Endodermal cell (in vitro differentiated cells): ENCODE measurements at regions not wholly inside any gene's neighbourhood (a gene's known extent, or its start where the extent isn't known, plus 50 kb on each side); places are given as distances from the start of the nearest gene placed in this dataset.

Source experiments
- DNase-seq: peaks from one replicate; pipeline ENCODE4 v3.0.0-alpha.2; 2017
- H3K27ac ChIP-seq: 2 replicates; pipeline ENCODE4 v1.5.1; 2013; ENCODE audit warnings: mild to moderate bottlenecking, low read depth, low read length, moderate library complexity
- H3K27me3 ChIP-seq: 2 replicates; pipeline ENCODE4 v1.6.1; 2013; ENCODE audit warnings: mild to moderate bottlenecking, low read length, moderate library complexity; ENCODE audit not compliant: insufficient read depth, control insufficient read depth, poor library complexity, severe bottlenecking
- H3K36me3 ChIP-seq: 2 replicates; pipeline ENCODE4 v1.7.0; 2013; ENCODE audit warnings: mild to moderate bottlenecking, low read length, moderate library complexity; ENCODE audit not compliant: control insufficient read depth, insufficient read depth
- H3K4me1 ChIP-seq: one replicate; pipeline ENCODE4 v1.7.0; 2013; ENCODE audit warnings: low read length; ENCODE audit not compliant: control insufficient read depth, insufficient read depth
- H3K4me3 ChIP-seq: 2 replicates; pipeline ENCODE4 v1.5.1; 2013; ENCODE audit warnings: mild to moderate bottlenecking, low read length, moderate library complexity
- H3K9ac ChIP-seq: 2 replicates; pipeline ENCODE4 v1.6.1; 2013; ENCODE audit warnings: mild to moderate bottlenecking, low read length, moderate library complexity; ENCODE audit not compliant: poor library complexity, severe bottlenecking; ENCODE audit errors: extremely low read depth
- H3K9me3 ChIP-seq: 2 replicates; pipeline ENCODE4 v1.6.1; 2013; ENCODE audit warnings: mild to moderate bottlenecking, low read length, moderate library complexity; ENCODE audit not compliant: control insufficient read depth
- H3K27ac Mint-ChIP-seq: 2 replicates; pipeline ENCODE4 v1.8.0; 2020; ENCODE audit warnings: mixed read lengths
- H3K27me3 Mint-ChIP-seq: 2 replicates; pipeline ENCODE4 v1.8.0; 2021; ENCODE audit warnings: mild to moderate bottlenecking, mixed read lengths; ENCODE audit not compliant: insufficient read depth
- H3K36me3 Mint-ChIP-seq: 2 replicates; pipeline ENCODE4 v1.8.0; 2020; ENCODE audit warnings: low read depth, mixed read lengths
- H3K4me1 Mint-ChIP-seq: 2 replicates; pipeline ENCODE4 v1.8.0; 2020; ENCODE audit warnings: mixed read lengths
- H3K4me3 Mint-ChIP-seq: 2 replicates; pipeline ENCODE4 v1.8.0; 2020; ENCODE audit warnings: mild to moderate bottlenecking, moderate library complexity, mixed read lengths
- H3K9me3 Mint-ChIP-seq: 2 replicates; pipeline ENCODE4 v1.8.0; 2020; ENCODE audit warnings: mild to moderate bottlenecking, mixed read lengths
- WGBS, 2 experiments: methylation state at CpG; one replicate each; pipeline versions ENCODE4 v1.1.5 to v1.1.7; 2013; ENCODE audit warnings: missing lambda C conversion rate in 2 of 2, mixed read lengths in 1 of 2; ENCODE audit not compliant: insufficient coverage in 1 of 2, insufficient read length in 1 of 2; 5-methylcytosine and 5-hydroxymethylcytosine counted together
- TF ChIP-seq, protein P1 (sequence below): fragments of 200-600 bp; sonication (generic); conservative IDR thresholded peaks from 2 replicates; pipeline ENCODE4 v1.5.0; 2021; ENCODE audit warnings: antibody characterized with exemption, mild to moderate bottlenecking

GRCh38 chr7:109735881-109736280 lies 1166.2 kb downstream of the DNAJB9 start:
- H3K36me3 Mint-ChIP-seq, result no peaks in the 10 kb centered on the region
- H3K4me1 ChIP-seq, result no peaks in the 10 kb centered on the region
- H3K27ac Mint-ChIP-seq, result no peak overlapping the region
- H3K4me3 Mint-ChIP-seq, result no peak overlapping the region
- WGBS, 2 experiments, result 92 to 94% methylated on average over 2 to 5 of the region's 5 CpGs
- no peak overlapping the region for H3K9ac ChIP-seq
- no peak for DNase-seq
- no peak overlapping the region for H3K27ac ChIP-seq
- H3K9me3 ChIP-seq, result no peaks in the 10 kb centered on the region
- peaks cover 6% of the 10 kb centered on the region for H3K9me3 Mint-ChIP-seq
- no peaks in the 10 kb centered on the region for H3K36me3 ChIP-seq
- TF ChIP-seq, protein P1, sequence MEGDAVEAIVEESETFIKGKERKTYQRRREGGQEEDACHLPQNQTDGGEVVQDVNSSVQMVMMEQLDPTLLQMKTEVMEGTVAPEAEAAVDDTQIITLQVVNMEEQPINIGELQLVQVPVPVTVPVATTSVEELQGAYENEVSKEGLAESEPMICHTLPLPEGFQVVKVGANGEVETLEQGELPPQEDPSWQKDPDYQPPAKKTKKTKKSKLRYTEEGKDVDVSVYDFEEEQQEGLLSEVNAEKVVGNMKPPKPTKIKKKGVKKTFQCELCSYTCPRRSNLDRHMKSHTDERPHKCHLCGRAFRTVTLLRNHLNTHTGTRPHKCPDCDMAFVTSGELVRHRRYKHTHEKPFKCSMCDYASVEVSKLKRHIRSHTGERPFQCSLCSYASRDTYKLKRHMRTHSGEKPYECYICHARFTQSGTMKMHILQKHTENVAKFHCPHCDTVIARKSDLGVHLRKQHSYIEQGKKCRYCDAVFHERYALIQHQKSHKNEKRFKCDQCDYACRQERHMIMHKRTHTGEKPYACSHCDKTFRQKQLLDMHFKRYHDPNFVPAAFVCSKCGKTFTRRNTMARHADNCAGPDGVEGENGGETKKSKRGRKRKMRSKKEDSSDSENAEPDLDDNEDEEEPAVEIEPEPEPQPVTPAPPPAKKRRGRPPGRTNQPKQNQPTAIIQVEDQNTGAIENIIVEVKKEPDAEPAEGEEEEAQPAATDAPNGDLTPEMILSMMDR, result no peak
- no peaks in the 10 kb centered on the region for H3K4me1 Mint-ChIP-seq
- H3K27me3 Mint-ChIP-seq, result no peaks in the 10 kb centered on the region
- H3K27me3 ChIP-seq, result no peaks in the 10 kb centered on the region
- no peak overlapping the region for H3K4me3 ChIP-seq

GRCh38 chr7:109745677-109746410 lies 1176.2 kb downstream of the DNAJB9 start:
- no peak overlapping the region for H3K27ac ChIP-seq
- H3K4me1 ChIP-seq, result no peaks in the 10 kb centered on the region
- DNase-seq, result no peak
- H3K9me3 Mint-ChIP-seq, result no peaks in the 10 kb centered on the region
- 90 to 95% methylated on average over 3 to 4 of the region's 4 CpGs for WGBS, 2 experiments
- no peak overlapping the region for H3K4me3 ChIP-seq
- H3K4me3 Mint-ChIP-seq, result no peak overlapping the region
- H3K27me3 ChIP-seq, result no peaks in the 10 kb centered on the region
- H3K27me3 Mint-ChIP-seq, result no peaks in the 10 kb centered on the region
- H3K4me1 Mint-ChIP-seq, result no peaks in the 10 kb centered on the region
- H3K36me3 ChIP-seq, result no peaks in the 10 kb centered on the region
- no peaks in the 10 kb centered on the region for H3K9me3 ChIP-seq
- TF ChIP-seq, protein P1, result no peak
- no peak overlapping the region for H3K27ac Mint-ChIP-seq
- H3K36me3 Mint-ChIP-seq, result no peaks in the 10 kb centered on the region
- no peak overlapping the region for H3K9ac ChIP-seq

DNA sequence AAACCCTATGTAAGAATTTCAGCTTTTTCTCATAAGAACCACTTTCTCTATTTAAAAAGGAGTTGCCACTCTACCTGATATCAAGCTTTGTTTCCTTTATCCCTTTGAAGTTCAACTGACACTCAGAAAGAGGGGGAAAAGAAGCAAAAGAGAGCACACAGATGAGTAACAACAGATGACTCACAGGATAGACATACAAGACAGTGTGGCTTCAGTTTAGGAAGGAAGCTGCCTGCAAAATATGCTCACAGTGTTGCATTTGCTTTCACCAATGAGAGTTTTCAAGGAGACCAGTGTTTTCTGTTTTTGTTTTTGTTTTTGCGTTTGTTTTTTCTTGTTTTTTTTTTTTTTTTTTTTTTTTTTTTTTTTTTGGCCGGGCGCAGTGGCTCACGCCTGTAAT lies 1181.6 kb downstream of the DNAJB9 start:
- Histone ChIP-seq H3K36me3 (no peaks in the 10 kb centered on the region), H3K27ac (no peak overlapping the region), H3K27me3 (no peaks in the 10 kb centered on the region), H3K4me3 (no peak overlapping the region), H3K9me3 (no peaks in the 10 kb centered on the region), H3K9ac (no peak overlapping the region), H3K4me1 (peaks cover 3% of the 10 kb centered on the region)
- WGBS, 2 experiments, result 85% methylated on average over 4 of the region's 4 CpGs; no CpG with 5 or more reads in 1 of the 2 experiments
- H3K36me3 Mint-ChIP-seq, result no peaks in the 10 kb centered on the region
- H3K9me3 Mint-ChIP-seq, result no peaks in the 10 kb centered on the region
- TF ChIP-seq, protein P1, result no peak
- no peak overlapping the region for H3K4me3 Mint-ChIP-seq
- H3K27ac Mint-ChIP-seq, result no peak overlapping the region
- no peak for DNase-seq
- H3K4me1 Mint-ChIP-seq, result peaks cover 2% of the 10 kb centered on the region
- no peaks in the 10 kb centered on the region for H3K27me3 Mint-ChIP-seq
